ENCODE measurements at regions not wholly inside any gene's neighbourhood (a gene's known extent, or its start where the extent isn't known, plus 50 kb on each side); places are given as distances from the start of the nearest gene placed in this dataset.

DNA sequence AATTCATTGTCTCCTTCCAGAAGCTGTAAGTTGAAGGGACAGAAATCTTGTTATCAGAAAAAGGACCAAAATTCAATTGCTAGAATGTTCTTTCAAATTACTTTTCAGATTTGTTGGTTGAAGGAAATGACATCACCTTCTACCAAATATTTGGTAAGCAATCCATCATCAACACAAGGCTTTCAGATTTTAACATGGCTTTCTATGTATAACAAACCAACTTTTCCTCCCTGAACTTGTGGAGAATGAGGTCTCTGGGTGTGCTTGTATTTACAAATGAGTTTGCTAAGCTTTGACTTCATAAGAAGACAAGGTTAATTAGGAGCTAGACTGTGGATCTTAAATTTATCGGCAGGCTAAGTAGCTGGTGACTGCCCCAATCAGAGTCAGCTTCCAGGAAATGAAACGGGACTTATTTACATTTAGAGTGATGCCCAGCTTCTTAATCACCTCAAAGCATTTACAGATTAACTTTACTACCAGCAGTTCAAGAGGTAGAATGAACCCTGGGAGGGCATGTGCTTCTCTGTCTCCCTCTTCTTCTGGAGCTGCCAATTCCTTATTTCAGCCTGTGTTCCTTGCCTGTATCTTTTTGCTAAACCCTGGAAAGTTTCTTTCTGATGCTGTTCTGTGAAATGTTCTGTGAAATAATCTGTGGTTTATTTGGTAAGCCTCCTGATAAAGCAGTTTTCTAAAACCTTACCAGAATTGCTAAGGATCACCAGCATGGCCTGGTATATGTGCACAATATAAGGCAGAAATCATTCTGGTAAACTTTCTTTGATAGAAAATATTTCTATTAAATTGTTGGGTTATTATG is 248.8 kb upstream of the FZD8 start:
- no peak for TF ChIP-seq CTCF (conservative IDR thresholded peaks at IDR 0.05; ENCODE audit: low read depth, low read length)
- TF ChIP-seq CEBPB (IDR thresholded peaks at IDR 0.05; ENCODE audit: low read depth, low read length) = no peak
- TF ChIP-seq MAZ (IDR thresholded peaks at IDR 0.05; ENCODE audit: borderline replicate concordance, low read depth, low read length) = no peak

Data from IMR-90 (cell line).